ENCODE measurements at regions not wholly inside any gene's neighbourhood (a gene's known extent, or its start where the extent isn't known, plus 50 kb on each side); places are given as distances from the start of the nearest gene placed in this dataset.

DNA sequence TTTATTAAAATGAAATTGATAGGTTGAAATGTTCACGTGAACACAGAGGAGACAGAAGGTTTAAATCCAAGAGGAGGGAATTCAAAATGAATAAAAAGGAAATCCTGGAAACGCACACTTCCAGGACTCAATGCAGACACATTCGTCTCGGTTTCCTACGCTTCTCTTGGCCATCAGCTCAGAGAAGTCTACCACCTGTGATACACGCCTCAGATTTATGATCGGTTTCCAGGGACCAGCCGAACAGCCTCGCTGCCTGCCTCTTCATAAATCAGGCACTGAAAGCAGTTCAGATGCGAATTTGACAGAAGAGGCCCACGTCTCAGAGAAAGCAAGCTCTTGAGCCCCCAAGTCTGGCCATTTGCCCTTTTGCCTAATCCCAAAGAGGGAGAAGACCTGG, 125.5 kb upstream of the IRX3 start:
- no peak for TF ChIP-seq YY1 (IDR thresholded peaks at IDR 0.05; ENCODE audit: insufficient read depth, insufficient read length)
- no peak for TF ChIP-seq ZNF274 (IDR thresholded peaks at IDR 0.05; ENCODE audit: low read depth, low read length)

Data from NT2/D1 (cell line).